K562 (cell line): ENCODE measurements at regions not wholly inside any gene's neighbourhood (a gene's known extent, or its start where the extent isn't known, plus 50 kb on each side); places are given as distances from the start of the nearest gene placed in this dataset.
A peak's percentile ranks its signal among the peaks of the same experiment; 100 is the strongest.

Experiments
- ATAC-seq: fragments of 200-7000 bp; cut with Tn5 transposase; 3 replicates; pipeline ENCODE4 v1.9.1; 2020; ENCODE audit warnings: moderate library complexity
- BruUV-seq: library from RNA; stranded (reverse); fragments of 400-500 nt; replicated peaks from 2 replicates; lab custom pipeline; 2021; lab: Mats Ljungman, UMichigan
- CTCF ChIA-PET: fragments of 300-600 bp; formaldehyde crosslinking; extraction: SDS; loops from one replicate; lab custom pipeline; 2021; ENCODE audit warnings: low intra/inter-chr PET ratio; lab: Yijun Ruan, JAX
- POLR2A ChIA-PET: fragments of 300-600, 350-650 bp; sonication (Branson Sonifier 250); formaldehyde crosslinking; extraction: SDS; loops from one replicate; lab custom pipeline; 2021; ENCODE audit warnings: antibody characterized with exemption, inconsistent platforms; lab: Yijun Ruan, JAX
- DNase-seq, 4 experiments: peaks; one replicate each; pipeline versions ENCODE4 v3.0.0 to v3.0.0-alpha.2; 2011 to 2018; ENCODE audit warnings: low spot score in 3 of 4, mixed read lengths in 3 of 4; ENCODE audit errors: extremely low read depth in 1 of 4
- FAIRE-seq: peaks from 2 replicates; lab custom pipeline; 2011; peaks lifted over from hg19 to GRCh38; lab: Jason Lieb, UNC
- H2AFZ ChIP-seq: 2 replicates; pipeline ENCODE4 v1.6.0; 2011; ENCODE audit warnings: low read depth, low read length, control low read depth, inconsistent platforms
- H3K27ac ChIP-seq: fragments of 200-600 bp; 3 replicates; pipeline ENCODE4 v1.8.0; 2011; ENCODE audit warnings: low read depth, mild to moderate bottlenecking, control low read depth, inconsistent platforms, low read length, moderate library complexity, mixed read lengths; ENCODE audit errors: extremely low read depth
- H3K27me3 ChIP-seq, 2 experiments: fragments of 300-600 bp in 1 of 2; 2 replicates in 1 of 2; 3 replicates in 1 of 2; pipeline versions ENCODE4 v1.6.0 to v1.8.0; 2011; ENCODE audit warnings: inconsistent platforms in 2 of 2, low read length in 2 of 2, mild to moderate bottlenecking in 1 of 2, mixed read lengths in 1 of 2, moderate library complexity in 1 of 2; ENCODE audit not compliant: control insufficient read depth in 2 of 2, insufficient read depth in 2 of 2
- H3K36me3 ChIP-seq: fragments of 300-600 bp; 3 replicates; pipeline ENCODE4 v1.8.0; 2011; ENCODE audit warnings: mild to moderate bottlenecking, low read length, inconsistent platforms; ENCODE audit not compliant: control insufficient read depth, insufficient read depth
- H3K4me1 ChIP-seq, 2 experiments: fragments of 200-600 bp in 1 of 2; replicated peaks in 1 of 2; 2 replicates in 1 of 2; 3 replicates in 1 of 2; pipeline versions ENCODE4 v1.5.1 to v1.8.0; 2011; ENCODE audit warnings: inconsistent platforms in 2 of 2, low read length in 2 of 2, mild to moderate bottlenecking in 1 of 2, mixed read lengths in 1 of 2, moderate library complexity in 1 of 2; ENCODE audit not compliant: control insufficient read depth in 2 of 2, insufficient read depth in 2 of 2
- H3K4me2 ChIP-seq: 2 replicates; pipeline ENCODE4 v1.6.1; 2011; ENCODE audit warnings: low read length, control low read depth, inconsistent platforms, mixed read lengths; ENCODE audit not compliant: insufficient read depth
- H3K4me3 ChIP-seq: fragments of 200-600 bp; sonication (generic), shearing (Covaris generic); 2 replicates; pipeline ENCODE4 v1.5.1; 2016; ENCODE audit warnings: control low read depth, inconsistent platforms
- H3K79me2 ChIP-seq: fragments of 200-600 bp; 3 replicates; pipeline ENCODE4 v1.8.0; 2011; ENCODE audit warnings: low read length, inconsistent platforms; ENCODE audit not compliant: control insufficient read depth, insufficient read depth
- H3K9ac ChIP-seq, 2 experiments: 2 replicates each; pipeline versions ENCODE4 v1.6.0 to v1.6.1; 2011; ENCODE audit warnings: low read depth in 2 of 2, low read length in 2 of 2, control low read depth in 1 of 2, inconsistent platforms in 1 of 2, mild to moderate bottlenecking in 1 of 2, mixed read lengths in 1 of 2; ENCODE audit not compliant: insufficient read depth in 1 of 2
- H3K9me1 ChIP-seq: one replicate; pipeline ENCODE4 v1.6.0; 2011; ENCODE audit warnings: inconsistent platforms, mild to moderate bottlenecking, low read length, moderate library complexity; ENCODE audit not compliant: control insufficient read depth, insufficient read depth
- H3K9me3 ChIP-seq: replicated peaks from 2 replicates; pipeline ENCODE4 v1.5.1; 2011; ENCODE audit warnings: low read depth, low read length, inconsistent platforms; ENCODE audit not compliant: control insufficient read depth, insufficient read depth
- H4K20me1 ChIP-seq: replicated peaks from 2 replicates; pipeline ENCODE4 v1.6.1; 2011; ENCODE audit warnings: low read length, inconsistent platforms, mixed read lengths; ENCODE audit not compliant: control insufficient read depth, insufficient read depth
- ASH1L ChIP-seq: fragments of 450-650 bp; IDR thresholded peaks from 2 replicates; pipeline ENCODE4 v1.6.1; 2018; ENCODE audit warnings: borderline replicate concordance, mild to moderate bottlenecking, low read depth; ENCODE audit not compliant: partially characterized antibody
- CBFB ChIP-seq: sonication (generic); formaldehyde crosslinking; IDR thresholded peaks from 2 replicates; pipeline ENCODE4 v1.4.0; 2020; ENCODE audit warnings: mild to moderate bottlenecking, missing genetic modification reagents
- HNRNPK ChIP-seq: fragments of 200-400 bp; formaldehyde crosslinking; IDR thresholded peaks from one replicate; pipeline ENCODE4 v1.6.1; 2018; ENCODE audit warnings: mild to moderate bottlenecking, low read depth, low read length; ENCODE audit not compliant: poor library complexity, severe bottlenecking
- NCOA4 ChIP-seq: fragments of 450-650 bp; IDR thresholded peaks from 2 replicates; pipeline ENCODE4 v1.6.1; 2018; ENCODE audit warnings: mild to moderate bottlenecking; ENCODE audit not compliant: partially characterized antibody
- NFATC3 ChIP-seq: fragments of 450-650 bp; IDR thresholded peaks from 2 replicates; pipeline ENCODE4 v1.6.1; 2017; ENCODE audit warnings: mild to moderate bottlenecking
- NFE2 ChIP-seq: IDR thresholded peaks from 2 replicates; pipeline ENCODE4 v1.6.1; 2014; ENCODE audit warnings: antibody characterized with exemption, low read depth
- NFIC ChIP-seq: fragments of 450-650 bp; IDR thresholded peaks from 2 replicates; pipeline ENCODE4 v1.6.1; 2017; ENCODE audit warnings: mild to moderate bottlenecking, inconsistent platforms
- PATZ1 ChIP-seq: fragments of 250-450 bp; sonication (Bioruptor Pico); IDR thresholded peaks from 2 replicates; pipeline ENCODE4 v1.5.0; 2020; ENCODE audit warnings: mild to moderate bottlenecking, borderline replicate concordance
- SIN3B ChIP-seq: fragments of 450-650 bp; IDR thresholded peaks from 2 replicates; pipeline ENCODE4 v1.6.1; 2017; ENCODE audit warnings: low read depth, mild to moderate bottlenecking, moderate library complexity
- SMARCA4 ChIP-seq: fragments of 450-650 bp; IDR thresholded peaks from 2 replicates; pipeline ENCODE4 v1.6.1; 2016
- ZBTB8A ChIP-seq: fragments of 450-650 bp; IDR thresholded peaks from 2 replicates; pipeline ENCODE4 v1.6.1; 2018; ENCODE audit warnings: mild to moderate bottlenecking, moderate library complexity; ENCODE audit not compliant: partially characterized antibody
- ZNF239 ChIP-seq: fragments of 250-450 bp; sonication (Bioruptor Pico); IDR thresholded peaks from 2 replicates; pipeline ENCODE4 v1.4.0; 2020; ENCODE audit warnings: mild to moderate bottlenecking
- ZNF436 ChIP-seq: fragments of 250-450, 450-650 bp; sonication (Bioruptor Pico); formaldehyde crosslinking; IDR thresholded peaks from 2 replicates; pipeline ENCODE4 v1.7.0; 2020; ENCODE audit warnings: mild to moderate bottlenecking
- ZNF449 ChIP-seq: fragments of 250-450 bp; sonication (Bioruptor Pico); IDR thresholded peaks from 2 replicates; pipeline ENCODE4 v1.8.0; 2022; ENCODE audit warnings: moderate library complexity, mild to moderate bottlenecking, inconsistent platforms
- ZNF592 ChIP-seq: fragments of 450-650 bp; IDR thresholded peaks from 2 replicates; pipeline ENCODE4 v1.6.1; 2017; ENCODE audit warnings: antibody characterized with exemption, mild to moderate bottlenecking
- ZNF76 ChIP-seq: fragments of 250-450 bp; sonication (Bioruptor Pico); IDR thresholded peaks from 2 replicates; pipeline ENCODE4 v1.4.0; 2020; ENCODE audit warnings: mild to moderate bottlenecking, moderate library complexity, borderline replicate concordance
- ZNF764 ChIP-seq: fragments of 250-450 bp; sonication (Bioruptor Pico); IDR thresholded peaks from 2 replicates; pipeline ENCODE4 v1.4.0; 2020; ENCODE audit warnings: low read depth, mild to moderate bottlenecking, moderate library complexity
- WGBS: fragments of 100-300 bp; shearing (Covaris generic); methylation state at CpG from one replicate; pipeline ENCODE4 v1.1.6; 2016; ENCODE audit warnings: low coverage, mixed read lengths; ENCODE audit not compliant: insufficient coverage; ENCODE audit errors: missing lambda C conversion rate; 5-methylcytosine and 5-hydroxymethylcytosine counted together
- in situ Hi-C: fragments of 300-500 bp; cut with MboI; formaldehyde crosslinking; loops from 4 replicates; pipeline ENCODE4 v1.15.0; 2018; ENCODE audit warnings: inconsistent platforms, mixed read lengths
- intact Hi-C: fragments of 100-400 bp; cut with micrococcal nuclease; formaldehyde crosslinking; loops from 2 replicates; pipeline ENCODE4 v1.14.2; 2022

GRCh38 chr2:65877331-65878010 is 445.1 kb upstream of the SPRED2 start:
- H3K79me2 ChIP-seq = no peaks in the 10 kb centered on the region
- no peaks in the 10 kb centered on the region for H3K27me3 ChIP-seq
- POLR2A ChIA-PET = no interaction called here
- CTCF ChIA-PET = no interaction called here
- in situ Hi-C loops (no loop called here), intact Hi-C loops (no loop called here)
- no TSS peak for BruUV-seq
- no peak for ATAC-seq
- H4K20me1 ChIP-seq = no peaks in the 10 kb centered on the region
- H3K4me3 ChIP-seq = no peak overlapping the region
- no peak for FAIRE-seq
- no peaks in the 10 kb centered on the region for H3K9me3 ChIP-seq
- H3K27ac ChIP-seq = no peak overlapping the region
- H3K36me3 ChIP-seq = no peaks in the 10 kb centered on the region
- peak overlapping the region; percentile 25 for H2AFZ ChIP-seq
- no peak overlapping the region for H3K9ac ChIP-seq
- H3K9me1 ChIP-seq = no peaks in the 10 kb centered on the region
- 19% methylated on average over 7 of the region's 7 CpGs for WGBS
- no peaks in the 10 kb centered on the region for H3K4me1 ChIP-seq
- no peak for DNase-seq
- H3K4me2 ChIP-seq = no peak overlapping the region
- TF ChIP-seq NFE2 (no peak), ASH1L (no peak), CBFB (CRISPR knock-in tag) (no peak), ZNF592 (no peak), ZNF239 (CRISPR knock-in tag) (no peak), ZNF449 (CRISPR knock-in tag) (no peak), ZNF764 (CRISPR knock-in tag) (no peak), ZNF436 (CRISPR knock-in tag) (no peak), SIN3B (no peak), NFATC3 (no peak), SMARCA4 (no peak), HNRNPK (no peak), ZBTB8A (no peak), PATZ1 (CRISPR knock-in tag) (no peak), NFIC (no peak), NCOA4 (no peak), ZNF76 (no peak)
